ENCODE measurements at regions not wholly inside any gene's neighbourhood (a gene's known extent, or its start where the extent isn't known, plus 50 kb on each side); places are given as distances from the start of the nearest gene placed in this dataset.

- H3K4me3 Mint-ChIP-seq, result no peak overlapping the region
- Histone ChIP-seq H3F3A (ENCODE audit: low read depth) (peaks cover 24% of the 10 kb centered on the region), H4K20me1 (ENCODE audit: low read depth) (no peaks in the 10 kb centered on the region), H3K9me3 (ENCODE audit: low read depth) (no peaks in the 10 kb centered on the region), H3K27me3 (no peaks in the 10 kb centered on the region), H3K4me1 (peaks cover 31% of the 10 kb centered on the region), H3K4me3 (no peak overlapping the region), H3K27ac (no peak overlapping the region), H3K36me3 (no peaks in the 10 kb centered on the region), H3K9ac (no peak overlapping the region), H3K79me2 (ENCODE audit: low read depth) (no peaks in the 10 kb centered on the region), H3K4me2 (peak overlapping the region; percentile 52), H2AFZ (replicated peaks) (no peak overlapping the region)
- peak; percentile 21 for DNase-seq (ENCODE audit: low spot score)
- peaks cover 4% of the 10 kb centered on the region for H3K9me3 Mint-ChIP-seq
- peak overlapping the region; percentile 30 for H3K27ac Mint-ChIP-seq
- H3K36me3 Mint-ChIP-seq, result no peaks in the 10 kb centered on the region
- peaks cover 22% of the 10 kb centered on the region for H3K4me1 Mint-ChIP-seq
- H3K27me3 Mint-ChIP-seq (ENCODE audit: insufficient read depth, low read depth), result no peaks in the 10 kb centered on the region
- no peak for TF ChIP-seq EZH2 (IDR thresholded peaks at IDR 0.05)
- TF ChIP-seq EZH2phosphoT487 (IDR thresholded peaks at IDR 0.05), result no peak
- TF ChIP-seq, protein P1, sequence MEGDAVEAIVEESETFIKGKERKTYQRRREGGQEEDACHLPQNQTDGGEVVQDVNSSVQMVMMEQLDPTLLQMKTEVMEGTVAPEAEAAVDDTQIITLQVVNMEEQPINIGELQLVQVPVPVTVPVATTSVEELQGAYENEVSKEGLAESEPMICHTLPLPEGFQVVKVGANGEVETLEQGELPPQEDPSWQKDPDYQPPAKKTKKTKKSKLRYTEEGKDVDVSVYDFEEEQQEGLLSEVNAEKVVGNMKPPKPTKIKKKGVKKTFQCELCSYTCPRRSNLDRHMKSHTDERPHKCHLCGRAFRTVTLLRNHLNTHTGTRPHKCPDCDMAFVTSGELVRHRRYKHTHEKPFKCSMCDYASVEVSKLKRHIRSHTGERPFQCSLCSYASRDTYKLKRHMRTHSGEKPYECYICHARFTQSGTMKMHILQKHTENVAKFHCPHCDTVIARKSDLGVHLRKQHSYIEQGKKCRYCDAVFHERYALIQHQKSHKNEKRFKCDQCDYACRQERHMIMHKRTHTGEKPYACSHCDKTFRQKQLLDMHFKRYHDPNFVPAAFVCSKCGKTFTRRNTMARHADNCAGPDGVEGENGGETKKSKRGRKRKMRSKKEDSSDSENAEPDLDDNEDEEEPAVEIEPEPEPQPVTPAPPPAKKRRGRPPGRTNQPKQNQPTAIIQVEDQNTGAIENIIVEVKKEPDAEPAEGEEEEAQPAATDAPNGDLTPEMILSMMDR (IDR thresholded peaks at IDR 0.05), result no peak
These were observed 414.9 kb downstream of the CDH2 start for GRCh38 chr18:27762054-27762453.

- Mint-ChIP-seq H3K36me3 (peaks cover 9% of the 10 kb centered on the region), H3K9me3 (peaks cover 5% of the 10 kb centered on the region), H3K27ac (no peak overlapping the region), H3K4me1 (peaks cover 35% of the 10 kb centered on the region), H3K27me3 (ENCODE audit: insufficient read depth, low read depth) (no peaks in the 10 kb centered on the region), H3K4me3 (no peak overlapping the region)
- no peak overlapping the region for H2AFZ ChIP-seq (replicated peaks)
- H3K9ac ChIP-seq, result no peak overlapping the region
- no peak for DNase-seq (ENCODE audit: low spot score)
- no peaks in the 10 kb centered on the region for H4K20me1 ChIP-seq (ENCODE audit: low read depth)
- no peak overlapping the region for H3K27ac ChIP-seq
- H3K4me1 ChIP-seq, result peaks cover 37% of the 10 kb centered on the region
- H3K9me3 ChIP-seq (ENCODE audit: low read depth), result no peaks in the 10 kb centered on the region
- H3K36me3 ChIP-seq, result no peaks in the 10 kb centered on the region
- no peaks in the 10 kb centered on the region for H3K27me3 ChIP-seq
- no peak overlapping the region for H3K4me3 ChIP-seq
- TF ChIP-seq, protein P1 (IDR thresholded peaks at IDR 0.05), result no peak
- no peak for TF ChIP-seq EZH2phosphoT487 (IDR thresholded peaks at IDR 0.05)
- TF ChIP-seq EZH2 (IDR thresholded peaks at IDR 0.05), result no peak
- no peak overlapping the region for H3K4me2 ChIP-seq
- H3F3A ChIP-seq (ENCODE audit: low read depth), result peaks cover 14% of the 10 kb centered on the region
- no peaks in the 10 kb centered on the region for H3K79me2 ChIP-seq (ENCODE audit: low read depth)
These were observed 424.0 kb downstream of the CDH2 start for GRCh38 chr18:27752944-27753343.

DNA sequence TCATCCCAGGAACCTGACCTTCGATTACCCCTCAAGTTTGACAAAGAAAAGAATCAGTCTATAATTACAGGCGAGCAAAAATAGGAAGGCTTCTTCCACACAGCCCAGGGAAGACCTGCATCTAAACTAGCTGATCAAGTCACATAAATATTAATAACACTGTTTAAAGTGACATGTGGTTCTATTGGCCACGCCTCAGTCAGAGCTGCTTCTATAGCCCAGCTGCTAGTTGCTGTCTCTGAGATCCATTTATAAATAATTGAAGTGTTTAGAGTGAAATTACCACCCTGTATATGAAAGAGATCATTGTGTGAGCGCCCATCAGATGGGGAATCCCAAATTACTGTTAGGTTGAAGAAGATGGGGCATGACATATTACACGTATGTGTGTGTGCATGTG lies 426.0 kb downstream of the CDH2 start:
- H3K4me2 ChIP-seq, result no peak overlapping the region
- no peak overlapping the region for H3K4me3 Mint-ChIP-seq
- H3K4me1 ChIP-seq, result peaks cover 18% of the 10 kb centered on the region
- H3K36me3 Mint-ChIP-seq, result peaks cover 14% of the 10 kb centered on the region
- no peak overlapping the region for H2AFZ ChIP-seq (replicated peaks)
- peaks cover 10% of the 10 kb centered on the region for H3K9me3 Mint-ChIP-seq
- H4K20me1 ChIP-seq (ENCODE audit: low read depth), result no peaks in the 10 kb centered on the region
- no peak for DNase-seq (ENCODE audit: low spot score)
- peaks cover 23% of the 10 kb centered on the region for H3K4me1 Mint-ChIP-seq
- H3F3A ChIP-seq (ENCODE audit: low read depth), result peaks cover 11% of the 10 kb centered on the region
- H3K27ac Mint-ChIP-seq, result no peak overlapping the region
- H3K27me3 ChIP-seq, result no peaks in the 10 kb centered on the region
- H3K4me3 ChIP-seq, result no peak overlapping the region
- TF ChIP-seq EZH2 (IDR thresholded peaks at IDR 0.05) (no peak), EZH2phosphoT487 (IDR thresholded peaks at IDR 0.05) (no peak)
- TF ChIP-seq, protein P1 (IDR thresholded peaks at IDR 0.05), result no peak
- H3K9me3 ChIP-seq (ENCODE audit: low read depth), result no peaks in the 10 kb centered on the region
- H3K36me3 ChIP-seq, result no peaks in the 10 kb centered on the region
- no peaks in the 10 kb centered on the region for H3K79me2 ChIP-seq (ENCODE audit: low read depth)
- H3K9ac ChIP-seq, result no peak overlapping the region
- no peak overlapping the region for H3K27ac ChIP-seq
- H3K27me3 Mint-ChIP-seq (ENCODE audit: insufficient read depth, low read depth), result peaks cover 4% of the 10 kb centered on the region
